PFSK-1 (cell line): ENCODE measurements at regions not wholly inside any gene's neighbourhood (a gene's known extent, or its start where the extent isn't known, plus 50 kb on each side); places are given as distances from the start of the nearest gene placed in this dataset.

ENCODE experiments used
- FOXP2 ChIP-seq: optimal IDR thresholded peaks from 2 replicates; pipeline ENCODE3; 2011; ENCODE audit warnings: borderline replicate concordance, control low read depth, inconsistent platforms; ENCODE audit not compliant: insufficient read depth; ENCODE audit errors: extremely low read length, extremely low read depth
- POLR2AphosphoS5 ChIP-seq: IDR thresholded peaks from 2 replicates; pipeline ENCODE4 v1.6.1; 2012; ENCODE audit warnings: low read depth, mild to moderate bottlenecking, control low read depth, low read length, moderate library complexity
- REST ChIP-seq, 2 experiments: IDR thresholded peaks; 2 replicates each; pipeline versions ENCODE4 v1.6.1 to v1.8.0; 2011 to 2012; ENCODE audit warnings: low read depth in 2 of 2, low read length in 2 of 2, control low read depth in 1 of 2, inconsistent platforms in 1 of 2, mild to moderate bottlenecking in 1 of 2, moderate library complexity in 1 of 2; ENCODE audit not compliant: insufficient read depth in 1 of 2
- SIN3A ChIP-seq: IDR thresholded peaks from 2 replicates; pipeline ENCODE4 v1.6.1; 2012; ENCODE audit warnings: mild to moderate bottlenecking, low read length, moderate library complexity, borderline replicate concordance; ENCODE audit not compliant: insufficient read depth
- TAF1 ChIP-seq: IDR thresholded peaks from 2 replicates; pipeline ENCODE4 v1.6.1; 2012; ENCODE audit warnings: low read length, control low read depth, borderline replicate concordance; ENCODE audit not compliant: insufficient read depth

GRCh38 chr9:31027678-31028077, 1356.8 kb upstream of the ACO1 start:
- TF ChIP-seq REST (IDR thresholded peaks at IDR 0.05; ENCODE audit: insufficient read depth in 1 of 2, low read depth in 2 of 2, low read length in 2 of 2), result no peak
- TF ChIP-seq FOXP2, result no peak
- no peak for TF ChIP-seq SIN3A
- no peak for TF ChIP-seq POLR2AphosphoS5
- TF ChIP-seq TAF1, result no peak

GRCh38 chr9:31028137-31028536, 1356.3 kb upstream of the ACO1 start:
- no peak for TF ChIP-seq REST (IDR thresholded peaks at IDR 0.05; ENCODE audit: insufficient read depth in 1 of 2, low read depth in 2 of 2, low read length in 2 of 2)
- no peak for TF ChIP-seq SIN3A
- TF ChIP-seq FOXP2, result no peak
- TF ChIP-seq POLR2AphosphoS5, result no peak
- no peak for TF ChIP-seq TAF1

- TF ChIP-seq REST (IDR thresholded peaks at IDR 0.05; ENCODE audit: insufficient read depth in 1 of 2, low read depth in 2 of 2, low read length in 2 of 2) (no peak), POLR2AphosphoS5 (no peak), SIN3A (no peak), TAF1 (no peak), FOXP2 (no peak)
These were observed 1353.7 kb upstream of the ACO1 start for GRCh38 chr9:31030741-31031202.

- TF ChIP-seq FOXP2 (no peak), POLR2AphosphoS5 (no peak), REST (IDR thresholded peaks at IDR 0.05; ENCODE audit: insufficient read depth in 1 of 2, low read depth in 2 of 2, low read length in 2 of 2) (no peak), TAF1 (no peak), SIN3A (no peak)
These were observed 1352.2 kb upstream of the ACO1 start for GRCh38 chr9:31032206-31032605.

- TF ChIP-seq SIN3A (no peak), FOXP2 (no peak), TAF1 (no peak), REST (IDR thresholded peaks at IDR 0.05; ENCODE audit: insufficient read depth in 1 of 2, low read depth in 2 of 2, low read length in 2 of 2) (no peak), POLR2AphosphoS5 (no peak)
These were observed 1350.1 kb upstream of the ACO1 start for GRCh38 chr9:31034311-31034710.
